HepG2 (cell line): ENCODE measurements at regions not wholly inside any gene's neighbourhood (a gene's known extent, or its start where the extent isn't known, plus 50 kb on each side); places are given as distances from the start of the nearest gene placed in this dataset.

ENCODE experiments used
- ATAC-seq: fragments of 200-7000 bp; cut with Tn5 transposase; 3 replicates; pipeline ENCODE4 v1.9.1; 2020; ENCODE audit warnings: mild to moderate bottlenecking, moderate library complexity
- BruUV-seq: library from RNA; stranded (reverse); fragments of 400-500 nt; replicated peaks from 2 replicates; lab custom pipeline; 2021; lab: Mats Ljungman, UMichigan
- CTCF ChIA-PET: fragments of 300-600 bp; formaldehyde crosslinking; extraction: SDS; loops from one replicate; lab custom pipeline; 2021; ENCODE audit warnings: low total read pairs, inconsistent platforms, low intra/inter-chr PET ratio; lab: Yijun Ruan, JAX
- POLR2A ChIA-PET: fragments of 350-600 bp; sonication (Branson Sonifier 250); formaldehyde crosslinking; loops from one replicate; lab custom pipeline; 2020; ENCODE audit warnings: antibody characterized with exemption, inconsistent platforms; lab: Yijun Ruan, JAX
- DNase-seq: peaks from one replicate; pipeline ENCODE4 v3.0.0-alpha.2; 2015; ENCODE audit warnings: low spot score
- FAIRE-seq: peaks from 3 replicates; lab custom pipeline; 2011; peaks lifted over from hg19 to GRCh38; lab: Jason Lieb, UNC
- H2AFZ ChIP-seq: one replicate; pipeline ENCODE4 v1.6.1; 2011; ENCODE audit warnings: low read length, inconsistent platforms
- H3K27ac ChIP-seq: fragments of 300-600 bp; 3 replicates; pipeline ENCODE4 v1.8.0; 2011; ENCODE audit warnings: mixed run types, mild to moderate bottlenecking, mixed read lengths, low read length, inconsistent platforms; ENCODE audit not compliant: insufficient read depth; ENCODE audit errors: extremely low read length
- H3K27me3 ChIP-seq, 2 experiments: fragments of 200-600 bp in 1 of 2; 2 replicates in 1 of 2; 3 replicates in 1 of 2; pipeline versions ENCODE4 v1.6.0 to v1.8.0; 2011; ENCODE audit warnings: low read length in 2 of 2, mild to moderate bottlenecking in 2 of 2, moderate library complexity in 2 of 2, inconsistent platforms in 1 of 2; ENCODE audit not compliant: insufficient read depth in 2 of 2, control insufficient read depth in 1 of 2
- H3K36me3 ChIP-seq, 2 experiments: fragments of 200-600 bp in 1 of 2; replicated peaks in 1 of 2; 2 replicates in 1 of 2; 3 replicates in 1 of 2; pipeline versions ENCODE4 v1.5.1 to v1.8.0; 2011; ENCODE audit warnings: low read length in 2 of 2, inconsistent platforms in 1 of 2; ENCODE audit not compliant: insufficient read depth in 2 of 2, control insufficient read depth in 1 of 2
- H3K4me1 ChIP-seq: 2 replicates; pipeline ENCODE4 v1.5.1; 2012; ENCODE audit warnings: low read length, inconsistent platforms; ENCODE audit not compliant: insufficient read depth
- H3K4me2 ChIP-seq: 2 replicates; pipeline ENCODE4 v1.6.0; 2011; ENCODE audit warnings: low read depth, low read length, inconsistent platforms
- H3K4me3 ChIP-seq, 3 experiments: fragments of 200-600 bp in 1 of 3; sonication (generic), shearing (Covaris generic) in 1 of 3; replicated peaks in 1 of 3; 2 replicates each; pipeline ENCODE4 v1.5.1; 2011 to 2016; ENCODE audit warnings: low read length in 3 of 3, inconsistent platforms in 2 of 3, low read depth in 2 of 3, mild to moderate bottlenecking in 2 of 3, control low read depth in 1 of 3, mixed read lengths in 1 of 3; ENCODE audit not compliant: insufficient read depth in 1 of 3
- H3K79me2 ChIP-seq: one replicate; pipeline ENCODE4 v1.6.1; 2011; ENCODE audit warnings: low read length, inconsistent platforms; ENCODE audit not compliant: insufficient read depth
- H3K9ac ChIP-seq: 2 replicates; pipeline ENCODE4 v1.6.0; 2011; ENCODE audit warnings: mild to moderate bottlenecking, low read depth, low read length, inconsistent platforms; ENCODE audit not compliant: insufficient read depth
- H3K9me3 ChIP-seq: 2 replicates; pipeline ENCODE4 v1.5.1; 2012; ENCODE audit warnings: mild to moderate bottlenecking, low read length
- H4K20me1 ChIP-seq: 2 replicates; pipeline ENCODE4 v1.6.0; 2011; ENCODE audit warnings: inconsistent platforms, mild to moderate bottlenecking, low read length, moderate library complexity; ENCODE audit not compliant: insufficient read depth
- BCL6 ChIP-seq: IDR thresholded peaks from 2 replicates; pipeline ENCODE4 v1.6.1; 2016; ENCODE audit warnings: missing genetic modification reagents, missing compliant biosample characterization
- IKZF1 ChIP-seq: fragments of 450-650 bp; IDR thresholded peaks from 2 replicates; pipeline ENCODE4 v1.7.1; 2016
- JDP2 ChIP-seq: sonication (generic); formaldehyde crosslinking; IDR thresholded peaks from 2 replicates; pipeline ENCODE4 v1.8.1; 2022; ENCODE audit warnings: missing genetic modification reagents, borderline replicate concordance
- MAFF ChIP-seq: IDR thresholded peaks from 2 replicates; pipeline ENCODE4 v1.6.1; 2011; ENCODE audit warnings: low read depth, low read length, improper control_type of control experiment
- POLR2AphosphoS2 ChIP-seq: IDR thresholded peaks from 2 replicates; pipeline ENCODE4 v1.6.1; 2011; ENCODE audit warnings: low read depth, low read length, improper control_type of control experiment
- ZFP41 ChIP-seq: sonication (generic); formaldehyde crosslinking; IDR thresholded peaks from 2 replicates; pipeline ENCODE4 v1.4.0; 2020; ENCODE audit warnings: mild to moderate bottlenecking, missing genetic modification reagents, borderline replicate concordance
- ZNF121 ChIP-seq: sonication (generic); formaldehyde crosslinking; IDR thresholded peaks from 2 replicates; pipeline ENCODE4 v1.5.0; 2020; ENCODE audit warnings: mild to moderate bottlenecking, missing genetic modification reagents
- ZNF264 ChIP-seq: sonication (generic); formaldehyde crosslinking; IDR thresholded peaks from 2 replicates; pipeline ENCODE4 v1.4.0; 2020; ENCODE audit warnings: missing genetic modification reagents
- ZNF549 ChIP-seq: sonication (generic); formaldehyde crosslinking; IDR thresholded peaks from 2 replicates; pipeline ENCODE4 v1.5.0; 2020; ENCODE audit warnings: missing genetic modification reagents
- ZNF660 ChIP-seq: sonication (generic); formaldehyde crosslinking; IDR thresholded peaks from 2 replicates; pipeline ENCODE4 v1.5.1; 2020; ENCODE audit warnings: mild to moderate bottlenecking, low read depth, missing genetic modification reagents, borderline replicate concordance
- WGBS: methylation state at CpG from one replicate; pipeline ENCODE4 v1.1.6; 2017; ENCODE audit warnings: low lambda C conversion rate; 5-methylcytosine and 5-hydroxymethylcytosine counted together
- in situ Hi-C: cut with HindIII; loops from 2 replicates; pipeline ENCODE4 v1.10.0; 2017; ENCODE audit warnings: low pct_unique_long_range_greater_than_20kb; ENCODE audit not compliant: extremely low pct_ligation_motif_present
- intact Hi-C: fragments of 100-400 bp; cut with micrococcal nuclease; formaldehyde crosslinking; loops from one replicate; pipeline ENCODE4 v1.10.0; 2022; ENCODE audit not compliant: unreplicated experiment
- TF ChIP-seq, protein P1 (sequence below): sonication (generic); IDR thresholded peaks from 2 replicates; pipeline ENCODE4 v1.6.1; 2016; ENCODE audit warnings: low read depth, borderline replicate concordance
- TF ChIP-seq, protein P2 (sequence below): IDR thresholded peaks from 2 replicates; pipeline ENCODE4 v1.6.1; 2016; ENCODE audit warnings: low read depth, control low read depth
- TF ChIP-seq, protein P3 (sequence below): IDR thresholded peaks from 2 replicates; pipeline ENCODE4 v1.6.1; 2016; ENCODE audit warnings: missing biosample characterization, missing genetic modification reagents, low read depth
- TF ChIP-seq, protein P4 (sequence below): IDR thresholded peaks from 2 replicates; pipeline ENCODE4 v1.6.1; 2016

DNA sequence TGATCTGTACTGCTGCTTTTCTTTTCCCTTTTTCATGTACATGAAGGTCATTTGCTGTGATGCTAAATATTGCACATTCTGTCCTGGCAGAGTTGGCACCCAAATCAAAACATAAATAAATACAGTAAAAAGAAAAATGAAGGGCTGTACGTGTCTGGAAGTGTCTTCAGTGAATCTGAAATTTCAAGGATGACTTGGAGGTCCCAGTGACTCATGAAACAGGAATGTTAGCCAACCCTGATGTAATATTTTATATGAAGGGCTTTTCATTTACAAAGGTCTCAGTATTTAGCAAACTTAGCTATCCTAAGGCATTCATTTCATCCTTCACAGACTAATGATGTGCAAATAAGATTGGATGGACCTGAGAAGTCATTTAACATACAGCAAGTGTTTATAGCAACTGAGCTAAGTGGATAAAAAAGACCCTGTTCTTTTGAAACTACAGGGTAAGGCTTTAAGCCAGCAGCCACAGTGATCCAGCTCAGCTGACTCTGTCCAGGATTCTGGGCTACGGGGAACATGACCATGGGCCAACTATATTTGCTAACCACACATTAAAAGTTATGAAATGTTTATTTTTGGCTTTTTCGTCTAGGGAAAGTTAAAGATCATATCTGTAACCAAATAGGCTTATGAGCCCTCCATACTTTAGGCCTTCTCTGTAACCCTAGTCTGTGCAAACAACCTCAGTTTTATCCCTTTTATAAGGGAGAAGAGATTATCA, 104.0 kb upstream of the DMRTA1 start:
- Histone ChIP-seq H3K4me3 (no peak overlapping the region), H3K27ac (no peak overlapping the region), H3K79me2 (no peaks in the 10 kb centered on the region), H3K4me1 (no peaks in the 10 kb centered on the region)
- TF ChIP-seq JDP2 (CRISPR knock-in tag), result no peak
- peak; percentile 84 for TF ChIP-seq BCL6
- no peak for TF ChIP-seq ZNF660
- TF ChIP-seq, protein P1, sequence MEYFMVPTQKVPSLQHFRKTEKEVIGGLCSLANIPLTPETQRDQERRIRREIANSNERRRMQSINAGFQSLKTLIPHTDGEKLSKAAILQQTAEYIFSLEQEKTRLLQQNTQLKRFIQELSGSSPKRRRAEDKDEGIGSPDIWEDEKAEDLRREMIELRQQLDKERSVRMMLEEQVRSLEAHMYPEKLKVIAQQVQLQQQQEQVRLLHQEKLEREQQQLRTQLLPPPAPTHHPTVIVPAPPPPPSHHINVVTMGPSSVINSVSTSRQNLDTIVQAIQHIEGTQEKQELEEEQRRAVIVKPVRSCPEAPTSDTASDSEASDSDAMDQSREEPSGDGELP, result no peak
- TF ChIP-seq ZNF549 (CRISPR knock-in tag), result no peak
- TF ChIP-seq ZNF264 (CRISPR knock-in tag), result no peak
- TF ChIP-seq, all 625 proteins: peak for 1
- DNase-seq (peak; percentile 27), FAIRE-seq (no peak), ATAC-seq (peak; percentile 49; the same call in 2 of the 3 replicates)
- 0% methylated on average over 3 of the region's 3 CpGs for WGBS
- Histone ChIP-seq H3K9me3 (no peaks in the 10 kb centered on the region), H3K9ac (no peak overlapping the region), H2AFZ (no peak overlapping the region), H3K27me3 (no peaks in the 10 kb centered on the region), H3K36me3 (no peaks in the 10 kb centered on the region), H4K20me1 (no peaks in the 10 kb centered on the region), H3K4me2 (no peak overlapping the region)
- no TSS peak for BruUV-seq
- intact Hi-C loops (no loop called here), in situ Hi-C loops (no loop called here)
- CTCF ChIA-PET, result no interaction called here
- POLR2A ChIA-PET, result no interaction called here

DNA sequence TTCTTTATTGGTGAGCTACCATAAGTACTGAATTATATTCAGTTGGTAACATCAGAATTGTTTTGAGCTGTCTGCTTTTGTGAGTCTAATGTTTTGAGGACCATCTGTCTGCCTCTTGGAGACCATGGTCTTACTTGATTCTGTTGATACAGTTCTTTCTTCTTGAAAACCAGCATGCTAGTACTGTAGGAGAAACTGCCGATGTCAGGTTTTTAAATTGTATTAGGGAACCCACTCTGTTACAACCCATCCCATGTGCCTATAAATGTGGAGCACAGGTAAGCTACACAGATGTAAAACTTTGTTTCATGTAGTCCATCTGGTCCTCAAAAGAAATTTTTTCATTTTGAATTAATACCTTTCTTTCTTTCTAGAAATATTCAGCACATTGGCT, 103.4 kb upstream of the DMRTA1 start:
- H3K9me3 ChIP-seq, result no peaks in the 10 kb centered on the region
- POLR2A ChIA-PET, result no interaction called here
- H3K79me2 ChIP-seq, result no peaks in the 10 kb centered on the region
- BruUV-seq, result no TSS peak
- H3K9ac ChIP-seq, result no peak overlapping the region
- no peak for DNase-seq
- intact Hi-C loops, result no loop called here
- no peak overlapping the region for H3K4me2 ChIP-seq
- in situ Hi-C loops, result no loop called here
- H3K27me3 ChIP-seq, result no peaks in the 10 kb centered on the region
- no peak overlapping the region for H2AFZ ChIP-seq
- no peak overlapping the region for H3K4me3 ChIP-seq
- no peaks in the 10 kb centered on the region for H3K4me1 ChIP-seq
- WGBS, result 71% methylated on average over 1 of the region's 1 CpG
- CTCF ChIA-PET, result no interaction called here
- no peak for FAIRE-seq
- H3K36me3 ChIP-seq, result no peaks in the 10 kb centered on the region
- no peak overlapping the region for H3K27ac ChIP-seq
- H4K20me1 ChIP-seq, result no peaks in the 10 kb centered on the region
- no peak for ATAC-seq
- no peak for TF ChIP-seq ZFP41
- no peak for TF ChIP-seq IKZF1
- TF ChIP-seq MAFF, result peak; percentile 33; the same call in 1 of the 2 replicates
- TF ChIP-seq, protein P2, sequence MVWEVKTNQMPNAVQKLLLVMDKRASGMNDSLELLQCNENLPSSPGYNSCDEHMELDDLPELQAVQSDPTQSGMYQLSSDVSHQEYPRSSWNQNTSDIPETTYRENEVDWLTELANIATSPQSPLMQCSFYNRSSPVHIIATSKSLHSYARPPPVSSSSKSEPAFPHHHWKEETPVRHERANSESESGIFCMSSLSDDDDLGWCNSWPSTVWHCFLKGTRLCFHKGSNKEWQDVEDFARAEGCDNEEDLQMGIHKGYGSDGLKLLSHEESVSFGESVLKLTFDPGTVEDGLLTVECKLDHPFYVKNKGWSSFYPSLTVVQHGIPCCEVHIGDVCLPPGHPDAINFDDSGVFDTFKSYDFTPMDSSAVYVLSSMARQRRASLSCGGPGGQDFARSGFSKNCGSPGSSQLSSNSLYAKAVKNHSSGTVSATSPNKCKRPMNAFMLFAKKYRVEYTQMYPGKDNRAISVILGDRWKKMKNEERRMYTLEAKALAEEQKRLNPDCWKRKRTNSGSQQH (CRISPR knock-in tag), result no peak
- no peak for TF ChIP-seq POLR2AphosphoS2
- TF ChIP-seq, protein P3, sequence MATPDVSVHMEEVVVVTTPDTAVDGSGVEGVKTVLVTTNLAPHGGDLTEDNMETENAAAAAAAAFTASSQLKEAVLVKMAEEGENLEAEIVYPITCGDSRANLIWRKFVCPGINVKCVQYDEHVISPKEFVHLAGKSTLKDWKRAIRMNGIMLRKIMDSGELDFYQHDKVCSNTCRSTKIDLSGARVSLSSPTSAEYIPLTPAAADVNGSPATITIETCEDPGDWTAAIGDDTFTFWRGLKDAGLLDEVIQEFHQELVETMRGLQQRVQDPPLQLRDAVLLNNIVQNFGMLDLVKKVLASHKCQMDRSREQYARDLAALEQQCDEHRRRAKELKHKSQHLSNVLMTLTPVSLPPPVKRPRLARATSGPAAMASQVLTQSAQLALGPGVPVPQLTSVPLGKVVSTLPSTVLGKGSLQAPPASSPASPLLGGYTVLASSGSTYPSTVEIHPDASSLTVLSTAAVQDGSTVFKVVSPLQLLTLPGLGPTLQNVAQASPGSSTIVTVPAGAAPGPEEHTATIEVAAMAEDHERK (CRISPR knock-in tag), result no peak
- TF ChIP-seq, protein P4, sequence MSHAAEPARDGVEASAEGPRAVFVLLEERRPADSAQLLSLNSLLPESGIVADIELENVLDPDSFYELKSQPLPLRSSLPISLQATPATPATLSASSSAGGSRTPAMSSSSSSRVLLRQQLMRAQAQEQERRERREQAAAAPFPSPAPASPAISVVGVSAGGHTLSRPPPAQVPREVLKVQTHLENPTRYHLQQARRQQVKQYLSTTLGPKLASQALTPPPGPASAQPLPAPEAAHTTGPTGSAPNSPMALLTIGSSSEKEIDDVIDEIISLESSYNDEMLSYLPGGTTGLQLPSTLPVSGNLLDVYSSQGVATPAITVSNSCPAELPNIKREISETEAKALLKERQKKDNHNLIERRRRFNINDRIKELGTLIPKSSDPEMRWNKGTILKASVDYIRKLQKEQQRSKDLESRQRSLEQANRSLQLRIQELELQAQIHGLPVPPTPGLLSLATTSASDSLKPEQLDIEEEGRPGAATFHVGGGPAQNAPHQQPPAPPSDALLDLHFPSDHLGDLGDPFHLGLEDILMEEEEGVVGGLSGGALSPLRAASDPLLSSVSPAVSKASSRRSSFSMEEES (CRISPR knock-in tag), result no peak
- no peak for TF ChIP-seq ZNF121 (CRISPR knock-in tag)
